Kidney (tissue), 13 donors: ENCODE measurements at regions not wholly inside any gene's neighbourhood (a gene's known extent, or its start where the extent isn't known, plus 50 kb on each side); places are given as distances from the start of the nearest gene placed in this dataset.
A peak's percentile ranks its signal among the peaks of the same experiment; 100 is the strongest.

Source experiments
- DNase-seq, 5 donors: peaks; one replicate each; pipeline ENCODE4 v3.0.0-alpha.2; 2013 to 2020
- FAIRE-seq: peaks from 2 replicates; lab custom pipeline; 2012; peaks lifted over from hg19 to GRCh38; lab: Jason Lieb, UNC
- H3K27ac ChIP-seq, 2 donors: one replicate each; pipeline ENCODE4 v1.7.0; 2013; ENCODE audit warnings: low read depth in 2 of 2, low read length in 2 of 2, inconsistent platforms in 1 of 2
- H3K27me3 ChIP-seq: one replicate; pipeline ENCODE4 v1.7.1; 2013; ENCODE audit warnings: low read length, inconsistent platforms; ENCODE audit not compliant: control insufficient read depth, insufficient read depth
- H3K36me3 ChIP-seq, 3 donors: one replicate each; pipeline versions ENCODE4 v1.7.0 to v1.7.1; 2013; ENCODE audit warnings: low read length in 3 of 3, control low read depth in 1 of 3, inconsistent platforms in 1 of 3; ENCODE audit not compliant: insufficient read depth in 3 of 3, control insufficient read depth in 2 of 3
- H3K4me1 ChIP-seq, 3 donors: one replicate each; pipeline versions ENCODE4 v1.7.0 to v1.7.1; 2013; ENCODE audit warnings: low read length in 3 of 3, inconsistent platforms in 1 of 3, low read depth in 1 of 3; ENCODE audit not compliant: control insufficient read depth in 2 of 3, insufficient read depth in 2 of 3
- H3K4me3 ChIP-seq, 3 donors: one replicate each; pipeline versions ENCODE4 v1.7.0 to v1.8.1; 2013; ENCODE audit warnings: low read length in 3 of 3, control low read depth in 1 of 3, inconsistent platforms in 1 of 3
- H3K9ac ChIP-seq, 3 donors: one replicate each; pipeline versions ENCODE4 v1.7.0 to v1.7.1; 2013; ENCODE audit warnings: low read length in 3 of 3, control low read depth in 1 of 3, inconsistent platforms in 1 of 3
- H3K9me3 ChIP-seq, 3 donors: one replicate each; pipeline versions ENCODE4 v1.7.0 to v1.7.1; 2013; ENCODE audit warnings: low read length in 3 of 3, control low read depth in 1 of 3, inconsistent platforms in 1 of 3; ENCODE audit not compliant: control insufficient read depth in 2 of 3, insufficient read depth in 1 of 3
- intact Hi-C: fragments of 100-400 bp; cut with DNase I; formaldehyde crosslinking; loops from one replicate; pipeline ENCODE4 v1.11.1; 2022
- TF ChIP-seq, protein P1 (sequence below): IDR thresholded peaks from 3 replicates; pipeline ENCODE4 v1.5.1; 2012; ENCODE audit warnings: mild to moderate bottlenecking, moderate library complexity, borderline replicate concordance; ENCODE audit not compliant: insufficient read depth; ENCODE audit errors: extremely low read depth
- donor health status: control.
- donor health status: control.
- donor health status: control.
- donor health status: control.
- donor health status: control.
- donor health status: DM: yes; HTN: yes; CAD: no.
- donor health status: Normal renal cell carcinoma (clear cell type).

DNA sequence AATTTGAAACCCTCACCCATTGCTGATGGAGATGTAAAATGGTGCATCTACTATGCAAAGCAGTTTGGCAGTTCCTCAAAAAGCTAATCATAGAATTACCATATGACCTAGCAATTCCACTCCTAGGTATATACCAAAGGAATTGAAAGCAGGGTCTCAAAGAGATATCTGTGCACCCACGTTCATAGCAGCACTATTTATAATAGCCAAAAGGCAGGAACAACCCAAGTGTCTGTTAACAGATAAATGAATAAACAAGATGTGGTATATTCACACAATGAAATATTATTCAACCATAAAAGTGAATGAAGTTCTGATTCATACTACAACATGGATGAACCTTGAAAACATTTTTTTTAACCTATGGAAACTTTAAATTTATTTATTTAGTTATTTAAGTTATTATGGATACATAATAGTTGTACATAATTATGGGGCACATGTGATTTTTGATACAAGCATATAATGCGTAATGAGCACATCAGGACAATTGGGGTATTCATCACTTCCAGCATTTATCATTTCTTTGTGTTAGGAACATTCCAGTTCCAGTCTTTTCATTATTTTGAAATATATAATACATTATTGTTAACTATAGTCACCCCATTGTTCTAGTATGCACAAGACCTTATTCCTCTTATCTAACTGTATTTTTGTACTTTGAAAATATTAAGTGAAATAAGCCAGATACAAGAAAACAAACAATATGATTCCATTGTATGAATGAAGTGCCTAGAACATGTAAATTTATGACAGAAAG is 205.6 kb upstream of the CNKSR2 start:
- no peaks in the 10 kb centered on the region for H3K4me1 ChIP-seq
- DNase-seq, result no peak
- H3K4me3 ChIP-seq, result no peak overlapping the region
- H3K9ac ChIP-seq, result no peak overlapping the region
- intact Hi-C loops, result no loop called here
- no peaks in the 10 kb centered on the region for H3K36me3 ChIP-seq
- TF ChIP-seq, protein P1, sequence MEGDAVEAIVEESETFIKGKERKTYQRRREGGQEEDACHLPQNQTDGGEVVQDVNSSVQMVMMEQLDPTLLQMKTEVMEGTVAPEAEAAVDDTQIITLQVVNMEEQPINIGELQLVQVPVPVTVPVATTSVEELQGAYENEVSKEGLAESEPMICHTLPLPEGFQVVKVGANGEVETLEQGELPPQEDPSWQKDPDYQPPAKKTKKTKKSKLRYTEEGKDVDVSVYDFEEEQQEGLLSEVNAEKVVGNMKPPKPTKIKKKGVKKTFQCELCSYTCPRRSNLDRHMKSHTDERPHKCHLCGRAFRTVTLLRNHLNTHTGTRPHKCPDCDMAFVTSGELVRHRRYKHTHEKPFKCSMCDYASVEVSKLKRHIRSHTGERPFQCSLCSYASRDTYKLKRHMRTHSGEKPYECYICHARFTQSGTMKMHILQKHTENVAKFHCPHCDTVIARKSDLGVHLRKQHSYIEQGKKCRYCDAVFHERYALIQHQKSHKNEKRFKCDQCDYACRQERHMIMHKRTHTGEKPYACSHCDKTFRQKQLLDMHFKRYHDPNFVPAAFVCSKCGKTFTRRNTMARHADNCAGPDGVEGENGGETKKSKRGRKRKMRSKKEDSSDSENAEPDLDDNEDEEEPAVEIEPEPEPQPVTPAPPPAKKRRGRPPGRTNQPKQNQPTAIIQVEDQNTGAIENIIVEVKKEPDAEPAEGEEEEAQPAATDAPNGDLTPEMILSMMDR, result no peak
- no peak overlapping the region for H3K27ac ChIP-seq
- FAIRE-seq, result peak; percentile 55
- H3K27me3 ChIP-seq, result no peaks in the 10 kb centered on the region
- no peaks in the 10 kb centered on the region for H3K9me3 ChIP-seq

DNA sequence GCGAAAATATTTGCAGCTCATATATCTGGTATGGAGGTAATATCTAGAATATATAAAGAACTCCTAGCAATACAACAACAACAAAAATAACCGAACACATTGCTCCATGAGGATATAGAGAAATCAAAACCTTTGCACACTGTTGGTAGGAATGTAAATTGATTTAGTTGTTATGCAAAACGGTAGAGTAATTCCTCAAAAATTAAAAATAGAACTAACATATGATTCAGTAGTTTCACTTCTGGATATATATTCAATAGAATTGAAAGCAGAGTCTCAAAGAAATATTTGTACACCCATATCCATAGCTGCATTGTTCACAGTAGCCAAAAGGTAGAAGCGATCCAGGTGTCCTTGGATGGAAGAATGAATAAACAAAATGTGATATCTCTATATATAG is 203.0 kb upstream of the CNKSR2 start:
- FAIRE-seq (peak; percentile 19), DNase-seq (no peak)
- no peaks in the 10 kb centered on the region for H3K36me3 ChIP-seq
- TF ChIP-seq, protein P1, result no peak
- no peak overlapping the region for H3K27ac ChIP-seq
- no peaks in the 10 kb centered on the region for H3K4me1 ChIP-seq
- intact Hi-C loops, result no loop called here
- no peaks in the 10 kb centered on the region for H3K9me3 ChIP-seq
- no peaks in the 10 kb centered on the region for H3K27me3 ChIP-seq
- H3K4me3 ChIP-seq, result no peak overlapping the region
- H3K9ac ChIP-seq, result no peak overlapping the region

DNA sequence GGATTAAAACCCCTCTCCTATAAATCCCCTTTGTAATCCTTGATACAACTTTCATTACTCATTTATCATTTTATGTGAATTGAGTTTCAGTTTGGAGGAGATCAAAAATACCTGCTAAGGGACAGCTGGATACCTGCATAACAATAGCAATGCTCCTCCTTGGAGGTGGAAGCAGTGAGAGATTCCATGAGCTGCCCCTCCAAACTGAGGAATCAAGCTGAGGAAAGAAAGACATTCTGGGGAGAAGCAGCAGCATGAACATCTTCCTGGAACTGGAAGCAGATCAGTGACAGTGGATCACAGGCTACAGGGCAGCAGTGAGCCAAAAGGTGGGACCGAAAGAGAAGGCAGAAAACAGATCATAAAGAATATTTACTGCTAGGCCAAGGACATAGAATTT is 199.8 kb upstream of the CNKSR2 start:
- FAIRE-seq (no peak), DNase-seq (no peak)
- intact Hi-C loops, result no loop called here
- TF ChIP-seq, protein P1, result no peak
- no peak overlapping the region for H3K4me3 ChIP-seq
- H3K9me3 ChIP-seq, result no peaks in the 10 kb centered on the region
- no peak overlapping the region for H3K9ac ChIP-seq
- no peaks in the 10 kb centered on the region for H3K36me3 ChIP-seq
- H3K4me1 ChIP-seq, result no peaks in the 10 kb centered on the region
- H3K27ac ChIP-seq, result no peak overlapping the region
- no peaks in the 10 kb centered on the region for H3K27me3 ChIP-seq
